ENCODE measurements at regions not wholly inside any gene's neighbourhood (a gene's known extent, or its start where the extent isn't known, plus 50 kb on each side); places are given as distances from the start of the nearest gene placed in this dataset.
"Not testable (repeated sequence)": the region's sequence is repeated elsewhere in the genome, so short reads cannot be mapped to it uniquely, and the experiment has no call there.

DNA sequence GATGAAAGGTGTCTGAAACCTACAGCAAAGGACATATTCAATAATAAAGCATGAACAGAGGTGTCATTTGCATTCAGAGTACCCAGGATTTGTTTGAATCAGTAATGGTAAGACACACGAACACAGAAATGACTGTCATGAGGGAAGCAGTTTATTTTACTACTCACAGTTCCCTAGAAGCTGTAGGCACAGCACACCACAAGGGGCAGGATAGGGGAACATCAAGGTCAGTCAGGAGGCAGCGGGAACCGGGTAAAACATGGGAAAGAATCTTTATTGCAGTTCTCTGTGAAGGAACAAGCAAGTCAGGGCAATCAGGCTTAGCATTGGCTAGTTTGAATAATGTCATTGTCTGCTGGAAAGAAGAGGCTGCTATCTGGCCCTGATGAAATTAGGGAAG is 70.2 kb upstream of the PDSS1 start:
- Mint-ChIP-seq H3K27me3 (ENCODE audit: low read depth) (peaks cover 39% of the 10 kb centered on the region), H3K9me3 (ENCODE audit: low read depth) (no peaks in the 10 kb centered on the region), H3K36me3 (ENCODE audit: low read depth) (no peaks in the 10 kb centered on the region), H3K27ac (ENCODE audit: unreplicated experiment) (no peak overlapping the region), H3K4me3 (ENCODE audit: unreplicated experiment) (no peak overlapping the region), H3K4me1 (ENCODE audit: low read depth) (no peaks in the 10 kb centered on the region)
- TF ChIP-seq, protein P1, sequence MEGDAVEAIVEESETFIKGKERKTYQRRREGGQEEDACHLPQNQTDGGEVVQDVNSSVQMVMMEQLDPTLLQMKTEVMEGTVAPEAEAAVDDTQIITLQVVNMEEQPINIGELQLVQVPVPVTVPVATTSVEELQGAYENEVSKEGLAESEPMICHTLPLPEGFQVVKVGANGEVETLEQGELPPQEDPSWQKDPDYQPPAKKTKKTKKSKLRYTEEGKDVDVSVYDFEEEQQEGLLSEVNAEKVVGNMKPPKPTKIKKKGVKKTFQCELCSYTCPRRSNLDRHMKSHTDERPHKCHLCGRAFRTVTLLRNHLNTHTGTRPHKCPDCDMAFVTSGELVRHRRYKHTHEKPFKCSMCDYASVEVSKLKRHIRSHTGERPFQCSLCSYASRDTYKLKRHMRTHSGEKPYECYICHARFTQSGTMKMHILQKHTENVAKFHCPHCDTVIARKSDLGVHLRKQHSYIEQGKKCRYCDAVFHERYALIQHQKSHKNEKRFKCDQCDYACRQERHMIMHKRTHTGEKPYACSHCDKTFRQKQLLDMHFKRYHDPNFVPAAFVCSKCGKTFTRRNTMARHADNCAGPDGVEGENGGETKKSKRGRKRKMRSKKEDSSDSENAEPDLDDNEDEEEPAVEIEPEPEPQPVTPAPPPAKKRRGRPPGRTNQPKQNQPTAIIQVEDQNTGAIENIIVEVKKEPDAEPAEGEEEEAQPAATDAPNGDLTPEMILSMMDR (IDR thresholded peaks at IDR 0.05): no peak
- no peak for DNase-seq (ENCODE audit: low spot score)

DNA sequence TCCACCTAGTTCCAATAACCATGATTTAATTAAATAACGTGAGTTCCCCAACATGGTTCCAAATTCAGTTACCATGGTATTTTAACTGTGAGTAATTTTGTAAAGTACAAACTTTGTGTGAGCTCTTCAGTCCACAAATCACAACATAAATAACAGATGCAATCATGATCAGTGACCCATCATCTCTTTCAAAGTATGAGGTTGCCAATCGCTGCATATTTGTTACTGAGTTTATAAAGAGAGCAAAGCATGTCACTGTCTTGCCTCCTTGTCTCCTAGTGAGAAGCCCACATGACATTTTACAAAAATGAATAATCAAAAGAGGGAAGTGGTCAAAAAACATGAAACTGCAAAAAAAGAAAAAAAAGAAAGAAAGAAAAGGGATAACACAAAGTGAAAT is 69.1 kb upstream of the PDSS1 start:
- no peaks in the 10 kb centered on the region for H3K4me1 Mint-ChIP-seq (ENCODE audit: low read depth)
- DNase-seq (ENCODE audit: low spot score): no peak
- H3K27ac Mint-ChIP-seq (ENCODE audit: unreplicated experiment): no peak overlapping the region
- no peak overlapping the region for H3K4me3 Mint-ChIP-seq (ENCODE audit: unreplicated experiment)
- TF ChIP-seq, protein P1 (IDR thresholded peaks at IDR 0.05): no peak
- no peaks in the 10 kb centered on the region for H3K36me3 Mint-ChIP-seq (ENCODE audit: low read depth)
- H3K9me3 Mint-ChIP-seq (ENCODE audit: low read depth): peaks cover 3% of the 10 kb centered on the region
- peaks cover 35% of the 10 kb centered on the region for H3K27me3 Mint-ChIP-seq (ENCODE audit: low read depth)

DNA sequence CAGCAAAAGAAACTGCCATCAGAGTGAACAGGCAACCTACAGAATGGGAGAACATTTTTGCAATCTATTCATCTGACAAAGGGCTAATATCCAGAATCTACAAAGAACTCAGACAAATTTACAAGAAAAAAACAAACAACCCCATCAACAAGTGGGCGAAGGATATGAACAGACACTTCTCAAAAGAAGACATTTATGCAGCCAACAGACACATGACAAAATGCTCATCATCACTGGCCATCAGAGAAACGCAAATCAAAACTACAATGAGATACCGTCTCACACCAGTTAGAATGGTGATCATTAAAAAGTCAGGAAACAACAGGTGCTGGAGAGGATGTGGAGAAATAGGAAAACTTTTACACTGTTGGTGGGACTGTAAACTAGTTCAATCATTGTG is 65.3 kb upstream of the PDSS1 start:
- not testable (repeated sequence) for H3K36me3 Mint-ChIP-seq (ENCODE audit: low read depth); H3K4me3 Mint-ChIP-seq (ENCODE audit: unreplicated experiment); H3K4me1 Mint-ChIP-seq (ENCODE audit: low read depth); H3K9me3 Mint-ChIP-seq (ENCODE audit: low read depth); H3K27ac Mint-ChIP-seq (ENCODE audit: unreplicated experiment); DNase-seq (ENCODE audit: low spot score)
- peaks cover 15% of the 10 kb centered on the region for H3K27me3 Mint-ChIP-seq (ENCODE audit: low read depth)

DNA sequence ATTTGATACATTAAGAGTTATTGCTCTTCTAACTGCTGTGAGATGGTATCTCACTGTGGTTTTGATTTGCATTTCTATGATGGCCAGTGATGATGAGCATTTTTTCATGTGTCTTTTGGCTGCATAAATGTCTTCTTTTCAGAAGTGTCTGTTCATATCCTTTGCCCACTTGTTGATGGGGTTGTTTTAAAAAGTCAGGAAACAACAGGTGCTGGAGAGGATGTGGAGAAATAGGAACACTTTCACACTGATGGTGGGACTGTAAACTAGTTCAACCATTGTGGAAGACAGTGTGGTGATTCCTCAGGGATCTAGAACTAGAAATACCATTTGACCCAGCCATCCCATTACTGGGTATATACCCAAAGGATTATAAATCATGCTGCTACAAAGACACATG is 63.4 kb upstream of the PDSS1 start:
- not testable (repeated sequence) for H3K27ac Mint-ChIP-seq (ENCODE audit: unreplicated experiment); DNase-seq (ENCODE audit: low spot score); H3K4me1 Mint-ChIP-seq (ENCODE audit: low read depth); H3K36me3 Mint-ChIP-seq (ENCODE audit: low read depth); H3K4me3 Mint-ChIP-seq (ENCODE audit: unreplicated experiment); H3K9me3 Mint-ChIP-seq (ENCODE audit: low read depth); H3K27me3 Mint-ChIP-seq (ENCODE audit: low read depth)

DNA sequence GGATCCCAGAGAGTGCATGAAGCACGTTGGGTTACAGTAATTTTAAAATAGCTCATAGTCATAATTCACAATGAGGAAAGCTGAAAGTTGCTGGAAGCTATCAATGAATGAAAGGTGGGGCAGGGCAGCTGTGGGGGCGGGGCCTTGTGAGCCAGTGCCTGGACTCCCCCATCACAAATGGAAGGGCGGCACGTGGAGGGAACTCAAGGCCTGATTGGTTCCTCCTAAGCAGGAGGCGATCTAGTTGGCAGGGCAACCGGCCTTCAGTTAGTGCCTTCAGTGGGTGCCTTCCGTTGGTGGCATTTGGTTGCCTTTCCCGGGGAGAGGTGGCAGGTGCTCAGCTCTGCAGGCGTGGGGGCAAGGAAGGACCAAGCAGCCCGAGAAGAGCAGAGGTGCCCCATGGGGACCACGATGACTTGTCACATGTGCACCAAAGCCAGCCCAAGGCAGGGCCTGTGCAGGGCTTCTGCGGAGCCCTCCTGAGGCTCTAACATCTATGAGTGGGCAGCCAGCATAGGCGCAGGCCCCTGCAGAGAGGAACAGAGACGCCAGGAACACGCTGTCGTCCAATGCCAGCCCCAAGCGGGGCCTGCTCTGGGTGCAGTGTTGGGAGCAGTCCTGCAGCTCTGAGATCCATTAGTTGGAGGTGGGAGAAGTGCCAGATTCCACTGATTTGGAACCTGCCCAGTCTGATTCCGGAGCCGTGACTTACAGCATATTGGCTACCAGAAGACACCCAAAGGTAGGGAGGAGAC is 59.8 kb upstream of the PDSS1 start:
- TF ChIP-seq, protein P1 (IDR thresholded peaks at IDR 0.05): no peak
- Mint-ChIP-seq H3K9me3 (ENCODE audit: low read depth) (peaks cover 3% of the 10 kb centered on the region), H3K4me1 (ENCODE audit: low read depth) (no peaks in the 10 kb centered on the region), H3K4me3 (ENCODE audit: unreplicated experiment) (no peak overlapping the region), H3K27me3 (ENCODE audit: low read depth) (peaks cover 2% of the 10 kb centered on the region), H3K36me3 (ENCODE audit: low read depth) (no peaks in the 10 kb centered on the region), H3K27ac (ENCODE audit: unreplicated experiment) (no peak overlapping the region)
- DNase-seq (ENCODE audit: low spot score): no peak

DNA sequence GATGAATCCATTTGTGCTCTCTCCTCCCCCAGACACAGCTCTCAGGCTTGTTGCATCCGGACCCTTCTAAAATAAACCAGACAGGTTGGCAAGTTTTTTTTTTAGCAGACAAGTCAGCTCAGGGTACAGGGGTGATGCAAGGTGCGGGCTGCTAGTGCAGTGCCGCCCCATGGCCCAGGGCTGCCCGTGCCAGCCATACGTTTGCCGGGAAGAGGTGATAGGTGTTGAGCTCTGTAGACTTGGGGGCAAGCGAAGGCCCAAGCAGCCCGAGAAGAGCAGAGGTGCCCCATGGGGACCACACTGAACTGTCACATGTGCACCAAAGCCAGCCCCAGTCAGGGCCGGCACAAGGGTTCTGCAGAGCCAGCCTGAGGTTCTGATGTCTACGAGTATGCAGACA is 57.1 kb upstream of the PDSS1 start:
- H3K4me1 Mint-ChIP-seq (ENCODE audit: low read depth): no peaks in the 10 kb centered on the region
- H3K27ac Mint-ChIP-seq (ENCODE audit: unreplicated experiment): no peak overlapping the region
- H3K9me3 Mint-ChIP-seq (ENCODE audit: low read depth): no peaks in the 10 kb centered on the region
- H3K36me3 Mint-ChIP-seq (ENCODE audit: low read depth): no peaks in the 10 kb centered on the region
- no peak overlapping the region for H3K4me3 Mint-ChIP-seq (ENCODE audit: unreplicated experiment)
- DNase-seq (ENCODE audit: low spot score): no peak
- H3K27me3 Mint-ChIP-seq (ENCODE audit: low read depth): peaks cover 4% of the 10 kb centered on the region
- TF ChIP-seq, protein P1 (IDR thresholded peaks at IDR 0.05): no peak
